ENCODE measurements at regions not wholly inside any gene's neighbourhood (a gene's known extent, or its start where the extent isn't known, plus 50 kb on each side); places are given as distances from the start of the nearest gene placed in this dataset.

DNA sequence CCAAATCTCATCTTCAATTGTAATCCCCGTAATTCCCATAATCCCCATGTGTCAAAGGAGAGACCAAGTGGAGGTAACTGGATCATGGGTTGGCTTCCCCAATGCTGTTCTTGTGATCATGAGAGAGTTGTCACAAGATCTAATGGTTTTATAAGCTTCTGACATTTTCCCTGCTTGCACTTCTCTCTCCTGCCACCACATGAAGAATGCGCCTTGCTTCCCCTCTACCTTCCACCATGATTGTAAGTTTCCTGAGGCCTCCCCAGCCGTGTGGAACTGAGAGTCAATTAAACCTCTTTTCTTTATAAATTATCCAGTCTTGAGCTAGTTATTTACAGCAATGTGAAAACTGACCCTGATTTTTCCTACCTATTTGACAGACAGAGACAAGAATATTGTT lies 162.5 kb upstream of the SYT6 start:
- DNase-seq (ENCODE audit: low read depth), result no peak
- TF ChIP-seq, protein P1, sequence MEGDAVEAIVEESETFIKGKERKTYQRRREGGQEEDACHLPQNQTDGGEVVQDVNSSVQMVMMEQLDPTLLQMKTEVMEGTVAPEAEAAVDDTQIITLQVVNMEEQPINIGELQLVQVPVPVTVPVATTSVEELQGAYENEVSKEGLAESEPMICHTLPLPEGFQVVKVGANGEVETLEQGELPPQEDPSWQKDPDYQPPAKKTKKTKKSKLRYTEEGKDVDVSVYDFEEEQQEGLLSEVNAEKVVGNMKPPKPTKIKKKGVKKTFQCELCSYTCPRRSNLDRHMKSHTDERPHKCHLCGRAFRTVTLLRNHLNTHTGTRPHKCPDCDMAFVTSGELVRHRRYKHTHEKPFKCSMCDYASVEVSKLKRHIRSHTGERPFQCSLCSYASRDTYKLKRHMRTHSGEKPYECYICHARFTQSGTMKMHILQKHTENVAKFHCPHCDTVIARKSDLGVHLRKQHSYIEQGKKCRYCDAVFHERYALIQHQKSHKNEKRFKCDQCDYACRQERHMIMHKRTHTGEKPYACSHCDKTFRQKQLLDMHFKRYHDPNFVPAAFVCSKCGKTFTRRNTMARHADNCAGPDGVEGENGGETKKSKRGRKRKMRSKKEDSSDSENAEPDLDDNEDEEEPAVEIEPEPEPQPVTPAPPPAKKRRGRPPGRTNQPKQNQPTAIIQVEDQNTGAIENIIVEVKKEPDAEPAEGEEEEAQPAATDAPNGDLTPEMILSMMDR (IDR thresholded peaks at IDR 0.05; ENCODE audit: control insufficient read depth, extremely low read depth, insufficient read depth), result no peak
- H3K4me3 ChIP-seq (ENCODE audit: low read depth, low read length), result no peak overlapping the region

DNA sequence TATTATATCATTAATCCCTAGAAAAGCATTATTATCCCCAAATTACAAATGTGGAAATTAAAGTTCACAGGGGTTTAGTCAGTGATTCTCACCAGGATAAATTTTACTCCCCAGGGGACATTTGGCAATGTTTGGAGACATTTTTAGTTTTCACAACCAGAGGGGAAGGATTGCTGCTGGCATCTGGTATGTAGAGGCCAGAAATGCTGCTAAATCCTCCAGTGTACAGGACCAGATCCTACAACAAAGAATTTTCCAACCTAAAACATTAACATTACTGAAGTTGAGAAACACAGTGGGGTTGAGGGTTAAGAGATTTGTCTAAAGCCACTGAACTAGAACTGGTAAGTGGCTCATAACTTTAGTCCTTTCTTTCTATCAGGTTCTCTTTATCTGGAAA lies 162.0 kb upstream of the SYT6 start:
- TF ChIP-seq, protein P1 (IDR thresholded peaks at IDR 0.05; ENCODE audit: control insufficient read depth, extremely low read depth, insufficient read depth), result no peak
- H3K4me3 ChIP-seq (ENCODE audit: low read depth, low read length), result no peak overlapping the region
- no peak for DNase-seq (ENCODE audit: low read depth)

DNA sequence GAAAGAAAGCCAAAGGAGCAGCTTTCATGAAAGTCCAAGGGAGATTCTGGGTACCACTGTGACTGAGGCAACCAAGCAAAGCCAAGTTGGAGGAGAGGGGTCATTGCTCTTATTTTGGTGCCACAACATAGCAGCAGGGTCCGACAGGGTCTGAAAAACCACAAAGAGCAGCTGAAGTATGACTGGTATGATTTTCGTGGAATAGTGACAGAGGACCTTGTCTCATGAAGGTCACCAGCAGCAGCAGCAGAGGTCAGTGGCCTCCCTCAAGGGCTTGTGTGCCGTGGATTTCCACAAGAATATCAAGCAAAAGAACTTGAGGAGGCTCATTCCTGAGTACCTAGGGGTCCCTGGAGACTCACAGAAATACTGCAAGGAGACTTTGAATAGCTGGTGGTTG lies 160.9 kb upstream of the SYT6 start:
- DNase-seq (ENCODE audit: low read depth), result no peak
- TF ChIP-seq, protein P1 (IDR thresholded peaks at IDR 0.05; ENCODE audit: control insufficient read depth, extremely low read depth, insufficient read depth), result no peak
- no peak overlapping the region for H3K4me3 ChIP-seq (ENCODE audit: low read depth, low read length)

DNA sequence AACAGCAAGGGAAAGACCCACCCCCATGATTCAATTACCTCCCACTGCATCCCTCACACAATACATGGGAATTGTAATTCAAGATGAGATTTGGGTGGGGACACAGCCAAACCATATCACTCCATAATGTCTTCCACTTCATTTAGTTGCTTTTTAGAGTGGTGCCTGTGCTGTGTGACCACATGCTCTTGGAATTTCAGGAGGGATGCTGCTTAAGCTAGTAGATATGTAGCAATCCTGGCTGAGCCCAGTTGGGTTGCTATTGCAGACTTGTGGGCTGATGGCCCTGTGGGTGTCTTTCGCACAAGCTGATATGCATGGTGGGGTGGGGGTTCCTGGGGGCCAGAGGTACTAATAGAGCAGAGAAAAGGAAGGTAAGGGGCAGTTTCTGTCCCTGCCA lies 160.4 kb upstream of the SYT6 start:
- TF ChIP-seq, protein P1 (IDR thresholded peaks at IDR 0.05; ENCODE audit: control insufficient read depth, extremely low read depth, insufficient read depth), result no peak
- no peak overlapping the region for H3K4me3 ChIP-seq (ENCODE audit: low read depth, low read length)
- no peak for DNase-seq (ENCODE audit: low read depth)

DNA sequence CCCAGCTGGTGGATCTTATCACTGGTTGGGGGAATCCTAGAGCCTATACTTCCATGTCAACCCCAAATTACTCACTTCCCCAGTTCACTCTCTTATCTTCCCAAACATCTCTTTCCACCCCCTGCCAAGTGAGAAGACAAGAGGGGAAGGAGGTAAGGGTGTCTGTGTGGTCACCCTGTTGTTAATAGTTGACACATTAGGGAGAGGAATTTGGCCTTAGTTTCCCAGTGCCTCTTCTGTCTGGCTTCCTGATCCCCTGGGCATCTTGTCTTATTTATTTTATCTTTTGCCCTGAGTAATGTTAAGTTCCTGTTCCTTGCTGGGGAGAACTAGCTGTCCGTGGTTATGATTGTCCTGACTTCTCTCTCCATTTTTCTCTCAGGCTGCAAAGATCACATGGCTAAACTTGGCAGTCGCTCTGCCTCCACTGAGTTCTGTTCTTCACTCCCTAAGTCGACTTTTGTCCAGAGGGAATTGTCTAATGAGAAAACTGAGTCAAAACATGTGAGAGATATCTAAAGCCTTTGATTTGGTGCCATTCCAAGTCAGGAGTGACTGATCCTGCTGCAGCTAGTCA lies 157.1 kb upstream of the SYT6 start:
- no peak overlapping the region for H3K4me3 ChIP-seq (ENCODE audit: low read depth, low read length)
- no peak for DNase-seq (ENCODE audit: low read depth)
- TF ChIP-seq, protein P1 (IDR thresholded peaks at IDR 0.05; ENCODE audit: control insufficient read depth, extremely low read depth, insufficient read depth), result no peak

DNA sequence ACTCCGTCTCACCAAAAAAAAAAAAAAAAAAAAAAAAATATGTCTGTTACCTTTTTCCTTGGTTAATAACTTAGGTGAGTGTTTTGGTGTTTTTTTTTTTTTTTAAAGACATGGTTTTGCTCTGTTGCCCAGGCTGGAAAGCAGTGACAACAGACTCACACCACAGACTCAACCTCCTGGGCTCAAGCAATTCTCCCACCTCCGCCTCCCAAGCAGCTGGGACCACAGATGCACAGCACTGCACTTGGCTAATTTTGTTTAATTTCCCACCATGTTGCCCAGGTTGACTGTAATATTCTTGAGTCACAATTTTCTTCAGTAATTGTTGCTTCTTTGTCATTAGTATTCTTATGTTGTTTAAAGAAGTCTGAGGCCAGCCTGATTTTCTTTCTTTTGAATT lies 149.2 kb upstream of the SYT6 start:
- no peak overlapping the region for H3K4me3 ChIP-seq (ENCODE audit: low read depth, low read length)
- TF ChIP-seq, protein P1 (IDR thresholded peaks at IDR 0.05; ENCODE audit: control insufficient read depth, extremely low read depth, insufficient read depth), result no peak
- no peak for DNase-seq (ENCODE audit: low read depth)

DNA sequence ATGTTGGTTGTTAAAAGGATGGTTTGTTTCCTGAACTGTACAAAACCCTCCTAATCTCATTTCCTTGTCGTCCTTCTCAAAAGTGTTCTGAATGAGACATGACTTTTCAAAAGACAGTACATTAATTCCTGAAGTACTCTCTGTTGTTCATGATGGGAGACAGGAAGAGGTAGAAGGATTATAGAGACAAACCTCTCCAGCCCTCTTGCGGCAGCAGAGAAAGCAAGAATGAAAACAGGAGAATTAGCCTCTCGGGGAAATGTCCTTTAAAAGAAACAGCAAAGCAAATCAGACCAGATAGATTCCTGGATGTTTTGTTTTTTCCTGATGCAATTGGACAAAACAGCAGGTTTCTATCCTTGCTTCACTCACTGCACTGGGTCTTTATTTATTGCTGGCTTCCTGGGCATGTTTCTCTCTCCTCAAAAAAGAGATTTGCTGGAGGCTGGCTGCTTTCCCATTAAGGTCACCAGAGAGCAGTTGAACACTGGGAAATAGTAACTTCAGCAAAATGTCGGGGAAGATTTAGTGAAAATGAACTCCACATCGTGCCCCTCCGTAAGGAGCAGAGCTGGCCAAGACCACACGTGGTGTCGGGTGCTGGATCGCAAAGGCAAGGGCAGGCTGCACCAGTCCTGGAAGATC lies 145.8 kb upstream of the SYT6 start:
- no peak for DNase-seq (ENCODE audit: low read depth)
- H3K4me3 ChIP-seq (ENCODE audit: low read depth, low read length), result no peak overlapping the region
- TF ChIP-seq, protein P1 (IDR thresholded peaks at IDR 0.05; ENCODE audit: control insufficient read depth, extremely low read depth, insufficient read depth), result no peak
